ENCODE measurements at regions not wholly inside any gene's neighbourhood (a gene's known extent, or its start where the extent isn't known, plus 50 kb on each side); places are given as distances from the start of the nearest gene placed in this dataset.

DNA sequence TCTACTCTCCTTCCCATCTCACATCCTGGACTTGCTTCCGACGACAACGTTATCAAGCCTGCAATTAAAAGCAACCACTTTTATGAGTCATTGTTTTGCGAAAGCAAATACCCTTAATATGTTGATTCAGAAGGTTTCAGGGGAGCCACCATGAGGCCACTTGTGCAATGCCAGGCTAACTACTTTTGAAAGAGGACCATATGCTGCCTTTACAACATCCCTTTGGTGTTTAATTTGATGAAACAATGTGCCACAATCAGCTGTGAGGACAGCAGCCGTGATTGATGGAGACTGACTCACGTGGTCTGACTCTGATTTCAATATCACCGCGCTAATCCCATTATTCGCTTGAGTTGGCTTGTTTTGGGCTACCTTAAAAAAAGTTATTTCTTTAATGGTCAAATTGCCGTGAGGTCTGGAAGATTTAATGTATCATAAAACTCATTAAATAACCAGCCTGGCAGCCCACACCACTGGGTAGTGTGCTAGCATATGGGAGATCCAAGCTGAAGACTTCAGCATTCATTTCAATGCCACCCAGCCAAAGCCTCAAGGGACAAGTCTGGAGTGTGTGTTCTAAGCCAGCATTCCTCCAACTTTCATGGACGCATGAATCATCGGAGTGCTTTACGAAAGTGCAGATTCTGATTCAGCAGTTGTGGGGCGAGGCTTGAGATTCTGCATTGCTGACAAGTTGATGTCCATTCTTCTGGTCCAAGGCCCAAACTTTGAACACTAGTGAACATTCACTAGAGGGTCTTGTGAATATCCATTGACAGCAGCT lies 73.3 kb upstream of the PAXBP1 start:
- no peak overlapping the region for H3K4me3 ChIP-seq
- no peaks in the 10 kb centered on the region for H3K4me1 ChIP-seq
- TF ChIP-seq, protein P1, sequence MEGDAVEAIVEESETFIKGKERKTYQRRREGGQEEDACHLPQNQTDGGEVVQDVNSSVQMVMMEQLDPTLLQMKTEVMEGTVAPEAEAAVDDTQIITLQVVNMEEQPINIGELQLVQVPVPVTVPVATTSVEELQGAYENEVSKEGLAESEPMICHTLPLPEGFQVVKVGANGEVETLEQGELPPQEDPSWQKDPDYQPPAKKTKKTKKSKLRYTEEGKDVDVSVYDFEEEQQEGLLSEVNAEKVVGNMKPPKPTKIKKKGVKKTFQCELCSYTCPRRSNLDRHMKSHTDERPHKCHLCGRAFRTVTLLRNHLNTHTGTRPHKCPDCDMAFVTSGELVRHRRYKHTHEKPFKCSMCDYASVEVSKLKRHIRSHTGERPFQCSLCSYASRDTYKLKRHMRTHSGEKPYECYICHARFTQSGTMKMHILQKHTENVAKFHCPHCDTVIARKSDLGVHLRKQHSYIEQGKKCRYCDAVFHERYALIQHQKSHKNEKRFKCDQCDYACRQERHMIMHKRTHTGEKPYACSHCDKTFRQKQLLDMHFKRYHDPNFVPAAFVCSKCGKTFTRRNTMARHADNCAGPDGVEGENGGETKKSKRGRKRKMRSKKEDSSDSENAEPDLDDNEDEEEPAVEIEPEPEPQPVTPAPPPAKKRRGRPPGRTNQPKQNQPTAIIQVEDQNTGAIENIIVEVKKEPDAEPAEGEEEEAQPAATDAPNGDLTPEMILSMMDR (IDR thresholded peaks at IDR 0.05) = peak in 2 of 6 experiments; percentile 7
- no peak for TF ChIP-seq POLR2A (IDR thresholded peaks at IDR 0.05)
- H3K27ac ChIP-seq = no peak overlapping the region
- DNase-seq = no peak
- H3K27me3 ChIP-seq = peaks cover 0 to 1% of the 10 kb centered on the region in 2 donors
- H3K9me3 ChIP-seq = no peaks in the 10 kb centered on the region
- no peaks in the 10 kb centered on the region for H3K36me3 ChIP-seq

DNA sequence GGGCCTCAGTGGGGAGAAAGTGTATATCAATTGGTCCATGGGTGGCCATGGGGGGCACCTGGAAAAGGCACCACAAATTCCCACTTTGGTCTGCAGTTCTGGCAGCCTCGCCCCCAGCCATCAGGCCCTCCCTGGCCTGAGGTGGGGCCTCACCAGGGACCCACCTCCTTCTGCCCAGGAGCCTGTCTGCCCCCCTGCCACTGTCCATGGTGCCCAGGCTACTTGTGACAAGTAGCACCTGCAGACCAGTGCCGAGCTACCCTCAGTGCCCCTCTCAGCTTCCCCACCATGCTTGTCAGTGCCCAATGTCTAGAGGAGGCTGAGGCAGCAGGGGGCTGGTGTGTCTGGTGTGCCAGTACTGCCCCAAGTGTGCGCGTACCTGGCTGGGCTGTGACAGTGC lies 87.1 kb upstream of the PAXBP1 start:
- no peak for DNase-seq
- no peak overlapping the region for H3K27ac ChIP-seq
- H3K4me3 ChIP-seq = no peak overlapping the region
- H3K36me3 ChIP-seq = no peaks in the 10 kb centered on the region
- H3K27me3 ChIP-seq = no peaks in the 10 kb centered on the region
- no peaks in the 10 kb centered on the region for H3K9me3 ChIP-seq
- H3K4me1 ChIP-seq = no peaks in the 10 kb centered on the region
- TF ChIP-seq, protein P1 (IDR thresholded peaks at IDR 0.05) = no peak
- no peak for TF ChIP-seq POLR2A (IDR thresholded peaks at IDR 0.05)

GRCh38 chr21:32860399-32860798 lies 88.8 kb upstream of the PAXBP1 start:
- TF ChIP-seq, protein P1 (IDR thresholded peaks at IDR 0.05) = no peak
- TF ChIP-seq POLR2A (IDR thresholded peaks at IDR 0.05) = no peak
- no peaks in the 10 kb centered on the region for H3K36me3 ChIP-seq
- no peak overlapping the region for H3K27ac ChIP-seq
- H3K4me3 ChIP-seq = no peak overlapping the region
- H3K27me3 ChIP-seq = no peaks in the 10 kb centered on the region
- H3K4me1 ChIP-seq = no peaks in the 10 kb centered on the region
- DNase-seq = no peak
- H3K9me3 ChIP-seq = no peaks in the 10 kb centered on the region

DNA sequence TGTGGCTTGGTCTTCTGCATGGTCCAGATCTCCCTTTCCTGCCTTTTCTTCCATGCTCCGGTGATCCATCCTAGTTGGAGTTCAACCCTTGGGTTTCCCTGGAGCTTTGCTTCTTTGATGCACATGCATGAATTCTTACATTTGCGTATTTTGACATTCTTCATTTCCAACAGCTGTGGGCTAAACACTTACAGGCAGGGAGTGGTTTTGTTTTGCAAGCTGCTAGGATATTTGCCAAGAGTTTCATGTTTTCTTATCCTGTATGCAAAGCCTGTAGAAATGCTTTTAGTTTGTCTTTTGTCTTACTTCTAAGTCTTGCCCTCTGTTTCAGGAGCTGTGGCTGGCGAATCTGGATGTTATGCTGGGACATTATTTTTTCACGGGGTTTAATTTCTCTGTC lies 90.3 kb upstream of the PAXBP1 start:
- H3K9me3 ChIP-seq = no peaks in the 10 kb centered on the region
- no peaks in the 10 kb centered on the region for H3K4me1 ChIP-seq
- no peaks in the 10 kb centered on the region for H3K27me3 ChIP-seq
- H3K27ac ChIP-seq = no peak overlapping the region
- DNase-seq = no peak
- H3K4me3 ChIP-seq = no peak overlapping the region
- TF ChIP-seq POLR2A (IDR thresholded peaks at IDR 0.05) = no peak
- TF ChIP-seq, protein P1 (IDR thresholded peaks at IDR 0.05) = no peak
- H3K36me3 ChIP-seq = no peaks in the 10 kb centered on the region

- Histone ChIP-seq H3K4me3 (no peak overlapping the region), H3K27ac (no peak overlapping the region), H3K9me3 (no peaks in the 10 kb centered on the region), H3K27me3 (no peaks in the 10 kb centered on the region), H3K36me3 (no peaks in the 10 kb centered on the region), H3K4me1 (no peaks in the 10 kb centered on the region)
- DNase-seq = no peak
- TF ChIP-seq, protein P1 (IDR thresholded peaks at IDR 0.05) = no peak
- TF ChIP-seq POLR2A (IDR thresholded peaks at IDR 0.05) = no peak
Observed at GRCh38 chr21:32867597-32867996, 96.0 kb upstream of the PAXBP1 start.

Measured in Peyer's patch (tissue), 4 donors.